ENCODE measurements at regions not wholly inside any gene's neighbourhood (a gene's known extent, or its start where the extent isn't known, plus 50 kb on each side); places are given as distances from the start of the nearest gene placed in this dataset.
"Not testable (repeated sequence)": the region's sequence is repeated elsewhere in the genome, so short reads cannot be mapped to it uniquely, and the experiment has no call there.

DNA sequence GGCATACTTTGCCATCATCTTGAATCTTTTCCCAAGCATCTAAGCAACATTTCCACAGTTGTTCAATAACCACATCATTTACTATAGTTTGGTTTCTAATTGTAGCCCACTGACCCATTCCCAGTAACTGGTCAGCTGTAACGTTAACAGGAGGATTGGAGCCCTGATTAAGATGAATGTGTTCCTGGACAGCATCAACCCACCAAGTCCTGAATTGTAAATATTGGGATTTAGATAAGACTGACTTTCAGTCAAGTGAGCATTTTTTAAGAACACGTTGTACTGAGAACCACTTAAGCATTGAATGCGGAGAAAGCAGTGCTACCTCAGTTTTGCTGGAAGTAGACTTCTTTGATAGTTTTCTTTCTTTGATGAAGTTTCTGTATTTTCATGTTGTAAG, 53.3 kb upstream of the ARL4D start:
- not testable (repeated sequence) for H3K14ac ChIP-seq (ENCODE audit: low read length in 2 of 2); H3K4me3 ChIP-seq (ENCODE audit: insufficient read depth in 1 of 2, low read depth in 1 of 2, low read length in 2 of 2); H2BK120ac ChIP-seq (ENCODE audit: low read depth, low read length); H2BK12ac ChIP-seq (ENCODE audit: low read length in 2 of 2); H4K8ac ChIP-seq (ENCODE audit: low read length); H3K9ac ChIP-seq (ENCODE audit: low read length); H3K79me1 ChIP-seq (replicated peaks; ENCODE audit: low read length, poor library complexity, severe bottlenecking); H3K27me3 ChIP-seq (ENCODE audit: control insufficient read depth in 1 of 2, insufficient read depth in 1 of 2, low read length in 2 of 2); H3K4me2 ChIP-seq (ENCODE audit: low read length, poor library complexity, severe bottlenecking); DNase-seq; H3K23ac ChIP-seq (ENCODE audit: low read length in 2 of 2); H3K36me3 ChIP-seq (ENCODE audit: control insufficient read depth in 1 of 2, insufficient read depth in 2 of 2, low read depth in 1 of 2, low read length in 2 of 2); H3K27ac ChIP-seq (ENCODE audit: low read length, poor library complexity, severe bottlenecking); H2AK5ac ChIP-seq (ENCODE audit: low read length, severe bottlenecking); H3K4ac ChIP-seq (ENCODE audit: low read depth in 1 of 2, low read length in 2 of 2); H2AFZ ChIP-seq (ENCODE audit: low read depth, low read length); H2BK5ac ChIP-seq (ENCODE audit: low read depth, low read length, poor library complexity, severe bottlenecking); H2BK15ac ChIP-seq (ENCODE audit: low read depth, poor library complexity, severe bottlenecking); H4K91ac ChIP-seq (ENCODE audit: low read length); H3K4me1 ChIP-seq (ENCODE audit: control insufficient read depth, insufficient read depth, low read depth, low read length); H3K18ac ChIP-seq (ENCODE audit: low read depth in 1 of 2, low read length in 2 of 2)
- H3K9me3 ChIP-seq (ENCODE audit: control insufficient read depth, low read length), result peaks cover 36% of the 10 kb centered on the region
- WGBS, result no CpG with 5 or more reads among the region's 3 CpGs

DNA sequence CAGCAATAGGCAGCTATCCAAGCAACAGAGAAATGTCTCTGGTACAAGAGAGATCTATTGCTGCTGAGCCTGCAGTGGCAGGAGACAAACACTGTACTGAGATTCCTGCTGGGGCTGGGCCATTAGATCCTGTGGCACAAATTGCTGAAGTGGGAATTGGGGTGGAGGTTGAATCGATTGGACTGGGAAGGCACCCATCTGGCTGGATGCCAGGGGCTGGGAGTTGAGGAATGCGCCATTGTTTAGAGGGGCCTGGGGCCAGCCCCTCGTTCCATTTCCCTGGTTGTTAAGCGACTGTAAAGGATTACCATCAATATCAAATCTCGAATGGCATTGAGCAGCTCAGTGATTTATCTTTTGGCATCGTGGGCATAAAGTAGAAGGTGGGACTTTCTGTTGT, 54.1 kb upstream of the ARL4D start:
- peaks cover 30% of the 10 kb centered on the region for H3K9me3 ChIP-seq (ENCODE audit: control insufficient read depth, low read length)
- H3K27ac ChIP-seq (ENCODE audit: low read length, poor library complexity, severe bottlenecking), result no peak overlapping the region
- no peak for DNase-seq
- no peak overlapping the region for H3K14ac ChIP-seq (ENCODE audit: low read length in 2 of 2)
- H4K8ac ChIP-seq (ENCODE audit: low read length), result no peak overlapping the region
- H2AFZ ChIP-seq (ENCODE audit: low read depth, low read length), result no peak overlapping the region
- H3K18ac ChIP-seq (ENCODE audit: low read depth in 1 of 2, low read length in 2 of 2), result no peak overlapping the region
- no peak overlapping the region for H2BK120ac ChIP-seq (ENCODE audit: low read depth, low read length)
- H2BK5ac ChIP-seq (ENCODE audit: low read depth, low read length, poor library complexity, severe bottlenecking), result no peak overlapping the region
- H3K9ac ChIP-seq (ENCODE audit: low read length), result no peak overlapping the region
- H2BK12ac ChIP-seq (ENCODE audit: low read length in 2 of 2), result no peak overlapping the region
- H3K4ac ChIP-seq (ENCODE audit: low read depth in 1 of 2, low read length in 2 of 2), result no peak overlapping the region
- no peak overlapping the region for H3K4me3 ChIP-seq (ENCODE audit: insufficient read depth in 1 of 2, low read depth in 1 of 2, low read length in 2 of 2)
- H3K36me3 ChIP-seq (ENCODE audit: control insufficient read depth in 1 of 2, insufficient read depth in 2 of 2, low read depth in 1 of 2, low read length in 2 of 2), result no peaks in the 10 kb centered on the region
- no peaks in the 10 kb centered on the region for H3K79me1 ChIP-seq (replicated peaks; ENCODE audit: low read length, poor library complexity, severe bottlenecking)
- H3K23ac ChIP-seq (ENCODE audit: low read length in 2 of 2), result no peak overlapping the region
- H2BK15ac ChIP-seq (ENCODE audit: low read depth, poor library complexity, severe bottlenecking), result no peak overlapping the region
- H3K27me3 ChIP-seq (ENCODE audit: control insufficient read depth in 1 of 2, insufficient read depth in 1 of 2, low read length in 2 of 2), result no peaks in the 10 kb centered on the region
- H2AK5ac ChIP-seq (ENCODE audit: low read length, severe bottlenecking), result no peak overlapping the region
- H3K4me1 ChIP-seq (ENCODE audit: control insufficient read depth, insufficient read depth, low read depth, low read length), result no peaks in the 10 kb centered on the region
- H3K4me2 ChIP-seq (ENCODE audit: low read length, poor library complexity, severe bottlenecking), result no peak overlapping the region
- WGBS, result 91% methylated on average over 6 of the region's 6 CpGs
- no peak overlapping the region for H4K91ac ChIP-seq (ENCODE audit: low read length)

DNA sequence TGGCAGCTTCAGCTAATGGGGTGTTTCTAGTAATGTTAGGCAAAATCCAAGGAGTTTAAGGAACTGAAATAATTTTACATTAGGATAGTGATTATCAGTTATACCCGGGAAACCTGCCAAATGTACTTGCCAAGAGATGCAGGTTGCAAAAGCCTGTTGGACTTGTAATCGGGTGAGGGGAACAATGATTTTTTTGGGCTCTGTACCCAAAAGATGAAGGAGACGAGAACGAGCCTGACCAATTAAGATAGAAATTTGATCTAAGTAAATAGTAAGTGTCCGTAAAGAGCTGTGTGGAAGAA, 56.3 kb upstream of the ARL4D start:
- H3K4me3 ChIP-seq (ENCODE audit: insufficient read depth in 1 of 2, low read depth in 1 of 2, low read length in 2 of 2), result peak overlapping the region in 1 of 2 experiments; percentile 54
- 92% methylated on average over 5 of the region's 5 CpGs for WGBS
- H3K9ac ChIP-seq (ENCODE audit: low read length), result peak overlapping the region; percentile 60
- H3K14ac ChIP-seq (ENCODE audit: low read length in 2 of 2), result no peak overlapping the region
- no peaks in the 10 kb centered on the region for H3K27me3 ChIP-seq (ENCODE audit: control insufficient read depth in 1 of 2, insufficient read depth in 1 of 2, low read length in 2 of 2)
- no peak overlapping the region for H2AK5ac ChIP-seq (ENCODE audit: low read length, severe bottlenecking)
- no peaks in the 10 kb centered on the region for H3K79me1 ChIP-seq (replicated peaks; ENCODE audit: low read length, poor library complexity, severe bottlenecking)
- peaks cover 2% of the 10 kb centered on the region for H3K4me1 ChIP-seq (ENCODE audit: control insufficient read depth, insufficient read depth, low read depth, low read length)
- H3K9me3 ChIP-seq (ENCODE audit: control insufficient read depth, low read length), result peaks cover 9% of the 10 kb centered on the region
- H3K4me2 ChIP-seq (ENCODE audit: low read length, poor library complexity, severe bottlenecking), result no peak overlapping the region
- H3K27ac ChIP-seq (ENCODE audit: low read length, poor library complexity, severe bottlenecking), result no peak overlapping the region
- no peak overlapping the region for H3K23ac ChIP-seq (ENCODE audit: low read length in 2 of 2)
- H4K8ac ChIP-seq (ENCODE audit: low read length), result no peak overlapping the region
- no peak overlapping the region for H3K18ac ChIP-seq (ENCODE audit: low read depth in 1 of 2, low read length in 2 of 2)
- no peak overlapping the region for H2BK120ac ChIP-seq (ENCODE audit: low read depth, low read length)
- H2AFZ ChIP-seq (ENCODE audit: low read depth, low read length), result no peak overlapping the region
- no peak overlapping the region for H2BK15ac ChIP-seq (ENCODE audit: low read depth, poor library complexity, severe bottlenecking)
- no peak overlapping the region for H4K91ac ChIP-seq (ENCODE audit: low read length)
- no peaks in the 10 kb centered on the region for H3K36me3 ChIP-seq (ENCODE audit: control insufficient read depth in 1 of 2, insufficient read depth in 2 of 2, low read depth in 1 of 2, low read length in 2 of 2)
- DNase-seq, result no peak
- no peak overlapping the region for H2BK12ac ChIP-seq (ENCODE audit: low read length in 2 of 2)
- H3K4ac ChIP-seq (ENCODE audit: low read depth in 1 of 2, low read length in 2 of 2), result no peak overlapping the region
- no peak overlapping the region for H2BK5ac ChIP-seq (ENCODE audit: low read depth, low read length, poor library complexity, severe bottlenecking)

DNA sequence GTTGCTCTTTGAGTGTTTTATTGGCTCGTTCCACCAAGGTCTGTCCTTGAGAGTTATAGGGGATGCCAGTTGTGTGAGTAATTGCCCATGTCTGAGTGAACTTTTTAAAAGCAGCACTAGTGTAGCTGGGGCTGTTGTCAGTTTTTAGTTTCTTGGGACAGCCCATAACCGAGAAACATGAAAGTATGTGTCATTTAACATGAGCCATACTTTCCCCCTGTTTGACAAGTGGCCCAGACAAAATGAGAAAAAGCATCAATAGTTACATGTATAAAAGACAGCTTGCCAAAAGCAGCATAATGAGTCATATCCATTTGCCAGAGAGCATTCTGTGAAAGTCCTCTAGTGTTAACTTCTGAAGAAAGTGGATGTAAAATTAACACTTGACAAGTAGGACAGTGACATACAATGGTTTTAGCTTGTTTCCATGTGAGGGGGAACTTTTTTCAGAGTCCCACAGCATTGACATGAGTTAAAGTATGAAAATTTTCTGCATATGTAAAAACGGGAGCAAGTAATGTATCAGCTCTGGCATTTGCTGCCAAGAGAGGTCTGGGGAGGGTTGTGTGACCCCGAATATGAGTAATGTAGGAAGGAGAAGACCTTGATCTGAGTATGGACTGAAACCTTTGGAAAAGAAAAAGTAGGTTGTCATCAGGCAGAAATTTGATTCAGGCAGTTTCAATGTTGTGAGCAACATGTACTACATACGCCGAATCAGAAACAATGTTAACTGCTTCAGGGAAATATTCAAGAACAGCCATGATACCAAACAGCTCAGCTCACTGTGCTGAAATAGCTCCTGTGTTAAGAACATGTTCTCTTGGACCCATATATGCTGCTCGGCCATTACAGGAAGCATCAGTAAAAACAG, 56.8 kb upstream of the ARL4D start:
- Histone ChIP-seq H3K36me3 (ENCODE audit: control insufficient read depth in 1 of 2, insufficient read depth in 2 of 2, low read depth in 1 of 2, low read length in 2 of 2) (no peaks in the 10 kb centered on the region), H3K4me2 (ENCODE audit: low read length, poor library complexity, severe bottlenecking) (no peak overlapping the region), H4K91ac (ENCODE audit: low read length) (no peak overlapping the region), H2BK5ac (ENCODE audit: low read depth, low read length, poor library complexity, severe bottlenecking) (no peak overlapping the region), H3K9ac (ENCODE audit: low read length) (peak overlapping the region; percentile 60), H2AK5ac (ENCODE audit: low read length, severe bottlenecking) (no peak overlapping the region), H3K18ac (ENCODE audit: low read depth in 1 of 2, low read length in 2 of 2) (no peak overlapping the region), H2BK15ac (ENCODE audit: low read depth, poor library complexity, severe bottlenecking) (no peak overlapping the region), H3K14ac (ENCODE audit: low read length in 2 of 2) (no peak overlapping the region), H3K79me1 (replicated peaks; ENCODE audit: low read length, poor library complexity, severe bottlenecking) (no peaks in the 10 kb centered on the region), H3K23ac (ENCODE audit: low read length in 2 of 2) (no peak overlapping the region), H2BK120ac (ENCODE audit: low read depth, low read length) (no peak overlapping the region), H3K27ac (ENCODE audit: low read length, poor library complexity, severe bottlenecking) (no peak overlapping the region), H3K9me3 (ENCODE audit: control insufficient read depth, low read length) (peaks cover 3% of the 10 kb centered on the region), H4K8ac (ENCODE audit: low read length) (no peak overlapping the region), H3K4me3 (ENCODE audit: insufficient read depth in 1 of 2, low read depth in 1 of 2, low read length in 2 of 2) (peak overlapping the region in 1 of 2 experiments; percentile 54), H3K4me1 (ENCODE audit: control insufficient read depth, insufficient read depth, low read depth, low read length) (peaks cover 2% of the 10 kb centered on the region), H2AFZ (ENCODE audit: low read depth, low read length) (no peak overlapping the region), H3K4ac (ENCODE audit: low read depth in 1 of 2, low read length in 2 of 2) (no peak overlapping the region), H2BK12ac (ENCODE audit: low read length in 2 of 2) (no peak overlapping the region), H3K27me3 (ENCODE audit: control insufficient read depth in 1 of 2, insufficient read depth in 1 of 2, low read length in 2 of 2) (no peaks in the 10 kb centered on the region)
- 69% methylated on average over 6 of the region's 7 CpGs for WGBS
- DNase-seq, result peak; percentile 68

Data from mesenchymal stem cell (in vitro differentiated cells and primary cell).